GM23248 (cell line): ENCODE measurements at regions not wholly inside any gene's neighbourhood (a gene's known extent, or its start where the extent isn't known, plus 50 kb on each side); places are given as distances from the start of the nearest gene placed in this dataset.

Experiments used
- DNase-seq: peaks from one replicate; pipeline ENCODE4 v3.0.0-alpha.2; 2015
- H2AFZ ChIP-seq: fragments of 200-600 bp; sonication (generic); 2 replicates; pipeline ENCODE4 v1.6.1; 2016; ENCODE audit warnings: antibody characterized with exemption
- H3F3A ChIP-seq: fragments of 200-600 bp; sonication (generic); 2 replicates; pipeline ENCODE4 v1.6.1; 2016; ENCODE audit warnings: mild to moderate bottlenecking, antibody characterized with exemption, mixed run types; ENCODE audit not compliant: insufficient read depth
- H3K27ac ChIP-seq: fragments of 200-600 bp; sonication (generic); 2 replicates; pipeline ENCODE4 v1.5.1; 2016; ENCODE audit warnings: mild to moderate bottlenecking
- H3K27me3 ChIP-seq: fragments of 200-600 bp; sonication (generic); replicated peaks from 2 replicates; pipeline ENCODE4 v1.6.1; 2016; ENCODE audit warnings: mild to moderate bottlenecking; ENCODE audit not compliant: insufficient read depth
- H3K36me3 ChIP-seq: fragments of 200-600 bp; sonication (generic); 2 replicates; pipeline ENCODE4 v1.6.1; 2016; ENCODE audit warnings: low read depth, mild to moderate bottlenecking
- H3K4me1 ChIP-seq: fragments of 200-600 bp; sonication (generic); 2 replicates; pipeline ENCODE4 v1.6.1; 2016; ENCODE audit warnings: mild to moderate bottlenecking; ENCODE audit not compliant: insufficient read depth
- H3K4me2 ChIP-seq: fragments of 200-600 bp; sonication (generic); one replicate; pipeline ENCODE4 v1.6.1; 2016; ENCODE audit warnings: mild to moderate bottlenecking; ENCODE audit not compliant: unreplicated experiment
- H3K4me3 ChIP-seq: fragments of 200-600 bp; sonication (generic); 2 replicates; pipeline ENCODE4 v1.5.1; 2016; ENCODE audit warnings: mild to moderate bottlenecking
- H3K79me2 ChIP-seq: fragments of 200-600 bp; sonication (generic); 2 replicates; pipeline ENCODE4 v1.6.1; 2016; ENCODE audit warnings: mild to moderate bottlenecking; ENCODE audit not compliant: insufficient read depth
- H3K9ac ChIP-seq: fragments of 200-600 bp; sonication (generic); 2 replicates; pipeline ENCODE4 v1.6.1; 2016; ENCODE audit warnings: mild to moderate bottlenecking
- H3K9me2 ChIP-seq: fragments of 200-600 bp; sonication (generic); 2 replicates; pipeline ENCODE4 v1.6.1; 2016; ENCODE audit warnings: mixed run types, mild to moderate bottlenecking, moderate library complexity; ENCODE audit not compliant: insufficient read depth
- H3K9me3 ChIP-seq: fragments of 200-600 bp; sonication (generic); one replicate; pipeline ENCODE4 v1.6.1; 2017; ENCODE audit warnings: low read depth
- H4K20me1 ChIP-seq: fragments of 200-600 bp; sonication (generic); 2 replicates; pipeline ENCODE4 v1.6.0; 2016; ENCODE audit not compliant: insufficient read depth
- EZH2 ChIP-seq: fragments of 200-600 bp; sonication (generic); IDR thresholded peaks from 2 replicates; pipeline ENCODE4 v1.6.1; 2018; ENCODE audit warnings: antibody characterized with exemption, mild to moderate bottlenecking; ENCODE audit not compliant: insufficient read depth, poor library complexity, severe bottlenecking
- EZH2phosphoT487 ChIP-seq: fragments of 200-600 bp; sonication (generic); IDR thresholded peaks from 2 replicates; pipeline ENCODE4 v1.6.1; 2018; ENCODE audit warnings: antibody characterized with exemption, moderate library complexity, mild to moderate bottlenecking, low read depth; ENCODE audit not compliant: insufficient read depth
- WGBS, 2 experiments: methylation state at CpG; one replicate each; pipeline ENCODE4 v1.1.6; 2015 to 2017; ENCODE audit warnings: low lambda C conversion rate in 2 of 2, low coverage in 1 of 2; ENCODE audit errors: missing lambda C conversion rate in 2 of 2; 5-methylcytosine and 5-hydroxymethylcytosine counted together
- in situ Hi-C: fragments of 300-500 bp; cut with MboI; formaldehyde crosslinking; loops from 2 replicates; pipeline ENCODE4 v1.15.0; 2020

DNA sequence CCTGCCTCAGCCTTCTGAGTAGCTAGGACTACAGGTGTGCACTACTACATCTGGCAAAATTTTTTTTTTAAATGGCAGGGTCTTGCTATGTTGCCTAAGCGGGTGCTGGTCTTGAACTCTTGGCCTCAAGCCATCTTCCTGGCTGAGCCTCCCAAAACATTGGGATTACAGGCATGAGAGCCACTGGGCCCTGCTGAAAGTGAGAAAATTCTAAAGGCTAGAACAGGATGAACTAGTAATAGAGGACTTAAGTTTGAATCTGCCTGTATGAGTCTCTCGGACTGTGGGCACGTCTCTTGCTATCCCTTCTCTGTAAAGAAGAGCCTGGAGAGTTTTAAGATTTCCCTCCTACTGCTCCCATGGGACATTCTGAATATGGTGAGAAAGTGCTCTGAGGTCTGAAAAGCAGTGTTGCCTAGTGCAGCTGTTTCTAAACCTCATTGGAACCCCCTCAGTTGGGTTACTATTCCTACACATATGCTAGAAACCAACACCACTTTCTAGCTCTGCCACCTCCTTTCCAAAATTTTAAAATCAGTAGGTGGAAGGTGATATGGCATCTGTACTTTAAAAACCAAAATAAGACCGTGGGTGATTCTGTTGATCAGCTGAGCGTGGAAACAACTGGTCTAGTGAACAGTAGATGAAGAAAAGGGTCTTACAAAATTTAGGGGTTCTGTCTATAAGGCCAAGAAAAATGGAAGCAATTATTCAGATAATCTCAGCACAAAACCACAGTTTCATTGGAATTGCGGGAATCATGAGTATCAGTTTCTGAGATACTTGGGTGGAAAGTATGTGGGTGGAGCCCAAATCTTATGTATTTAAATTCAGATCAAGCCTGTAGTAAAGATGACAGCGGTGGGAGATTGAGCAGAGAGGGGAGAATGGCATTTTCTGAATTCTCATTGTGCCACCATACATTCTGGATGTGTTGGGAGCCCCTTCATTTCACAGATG, 259.8 kb upstream of the CXCR4 start:
- DNase-seq: no peak
- Histone ChIP-seq H2AFZ (0 out of 2 replicates have a peak overlapping the region, but pooled peaks have one; percentile 65), H3K4me1 (no peaks in the 10 kb centered on the region; the same call in 1 of the 2 replicates), H3F3A (no peaks in the 10 kb centered on the region), H3K27ac (no peak overlapping the region), H3K4me3 (no peak overlapping the region), H4K20me1 (no peaks in the 10 kb centered on the region), H3K79me2 (no peaks in the 10 kb centered on the region), H3K4me2 (no peak overlapping the region), H3K9me2 (no peaks in the 10 kb centered on the region), H3K9me3 (no peaks in the 10 kb centered on the region), H3K27me3 (no peaks in the 10 kb centered on the region), H3K36me3 (no peaks in the 10 kb centered on the region), H3K9ac (no peak overlapping the region)
- TF ChIP-seq EZH2 (no peak), EZH2phosphoT487 (no peak)
- 65 to 71% methylated on average over 7 of the region's 7 CpGs for WGBS, 2 experiments
- in situ Hi-C loops: no loop called here

DNA sequence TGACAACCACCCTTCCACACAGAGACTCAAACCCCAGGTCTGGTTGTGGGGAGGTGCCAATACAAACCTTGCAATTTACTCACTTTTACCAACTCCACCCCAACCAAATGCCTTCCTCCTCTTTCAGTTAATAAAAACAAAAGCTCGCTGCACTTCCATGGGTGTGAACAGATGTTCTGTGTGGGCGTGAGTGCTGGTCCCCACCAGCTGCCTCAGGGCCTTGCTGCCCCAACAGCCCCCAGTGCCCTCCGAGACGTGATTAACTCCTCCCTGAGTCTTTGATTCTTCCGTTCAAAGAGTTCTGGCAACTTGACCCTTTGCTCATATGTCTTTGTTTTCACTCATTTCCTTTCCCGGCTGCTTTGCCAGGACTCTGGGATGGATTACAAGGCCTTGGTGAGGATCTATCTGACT, 258.9 kb upstream of the CXCR4 start:
- Histone ChIP-seq H3K4me2 (no peak overlapping the region), H3K27ac (no peak overlapping the region), H4K20me1 (no peaks in the 10 kb centered on the region), H3F3A (no peaks in the 10 kb centered on the region), H2AFZ (peak overlapping the region; percentile 65), H3K4me1 (no peaks in the 10 kb centered on the region; the same call in 1 of the 2 replicates), H3K36me3 (no peaks in the 10 kb centered on the region), H3K9ac (no peak overlapping the region), H3K79me2 (no peaks in the 10 kb centered on the region), H3K9me3 (no peaks in the 10 kb centered on the region), H3K4me3 (no peak overlapping the region), H3K27me3 (no peaks in the 10 kb centered on the region), H3K9me2 (no peaks in the 10 kb centered on the region)
- in situ Hi-C loops: no loop called here
- peak; percentile 36 for DNase-seq
- TF ChIP-seq EZH2phosphoT487 (no peak), EZH2 (no peak)
- 1 to 5% methylated on average over 6 of the region's 6 CpGs for WGBS, 2 experiments

DNA sequence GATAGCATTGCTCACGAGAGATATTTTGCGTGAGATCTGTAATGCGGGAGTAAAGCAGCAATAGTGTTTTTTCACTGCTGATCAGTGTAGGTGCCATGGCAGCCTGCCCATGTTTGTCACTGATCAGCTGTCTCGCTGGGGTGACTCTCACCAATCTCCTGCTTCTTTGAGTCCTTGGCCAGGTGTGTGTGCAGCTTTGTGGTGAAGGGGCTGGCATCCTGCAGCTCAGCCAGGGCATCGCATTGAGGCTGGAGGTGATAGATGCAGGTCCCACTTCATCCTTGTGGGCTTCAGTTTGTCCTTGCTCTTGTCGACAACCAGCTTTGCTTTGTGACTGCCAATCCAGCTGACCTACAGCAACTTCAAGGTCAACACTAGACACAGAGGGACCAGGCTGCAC, 258.3 kb upstream of the CXCR4 start:
- in situ Hi-C loops: no loop called here
- H3K4me3 ChIP-seq: no peak overlapping the region
- no peak overlapping the region for H3K27ac ChIP-seq
- no peaks in the 10 kb centered on the region for H3K9me2 ChIP-seq
- H3K9ac ChIP-seq: no peak overlapping the region
- no peak for DNase-seq
- no peaks in the 10 kb centered on the region for H3F3A ChIP-seq
- H3K36me3 ChIP-seq: no peaks in the 10 kb centered on the region
- H3K79me2 ChIP-seq: no peaks in the 10 kb centered on the region
- no peak overlapping the region for H3K4me2 ChIP-seq
- WGBS, 2 experiments: 75 to 79% methylated on average over 6 of the region's 6 CpGs
- H3K27me3 ChIP-seq: no peaks in the 10 kb centered on the region
- no peak overlapping the region for H2AFZ ChIP-seq
- no peak for TF ChIP-seq EZH2
- no peak for TF ChIP-seq EZH2phosphoT487
- no peaks in the 10 kb centered on the region for H3K9me3 ChIP-seq
- no peaks in the 10 kb centered on the region; the same call in 1 of the 2 replicates for H3K4me1 ChIP-seq
- no peaks in the 10 kb centered on the region for H4K20me1 ChIP-seq

DNA sequence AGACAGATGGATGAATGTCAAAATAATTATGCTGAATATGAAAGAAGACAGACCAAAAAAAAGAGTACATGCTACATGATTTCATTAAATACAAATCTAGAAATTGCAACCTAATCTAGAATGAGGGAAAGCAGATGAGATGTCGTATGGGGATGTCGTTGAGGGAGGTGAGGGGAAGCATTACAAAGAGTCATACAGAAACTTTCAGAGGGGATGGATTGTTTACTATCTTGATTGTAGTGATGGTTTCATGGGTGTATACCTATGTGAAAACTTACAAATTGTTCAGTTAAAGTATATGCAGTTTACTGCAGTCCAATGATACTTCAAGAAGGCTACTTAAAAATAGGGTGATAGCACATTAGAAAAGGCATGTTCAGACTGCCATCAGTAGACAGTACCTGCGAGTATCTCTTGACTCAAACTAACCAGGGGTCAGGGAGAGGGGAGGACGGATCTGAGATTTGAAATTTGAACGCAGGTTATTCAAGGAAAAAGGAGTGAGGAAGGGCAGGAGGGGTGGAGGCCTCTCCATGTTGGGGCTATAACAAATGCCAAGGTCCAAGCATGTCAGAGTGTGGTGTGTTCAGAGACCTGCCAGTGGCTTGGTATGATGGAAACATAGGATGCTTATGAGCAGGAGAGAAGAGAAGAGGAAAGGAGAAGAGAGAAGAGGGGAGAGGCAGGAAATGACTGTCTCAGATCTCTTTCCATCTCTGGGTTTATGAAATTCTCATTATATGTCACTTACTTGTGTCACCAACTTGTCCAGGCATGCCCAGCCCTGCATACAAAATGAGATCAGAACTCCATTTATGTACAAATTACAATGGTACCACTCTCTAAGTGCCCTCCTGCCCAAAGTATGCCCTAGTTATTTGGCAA, 257.3 kb upstream of the CXCR4 start:
- H3K4me3 ChIP-seq: no peak overlapping the region
- H3F3A ChIP-seq: no peaks in the 10 kb centered on the region
- H3K36me3 ChIP-seq: no peaks in the 10 kb centered on the region
- H3K9me3 ChIP-seq: no peaks in the 10 kb centered on the region
- H3K4me1 ChIP-seq: no peaks in the 10 kb centered on the region; the same call in 1 of the 2 replicates
- no peaks in the 10 kb centered on the region for H3K9me2 ChIP-seq
- H3K79me2 ChIP-seq: no peaks in the 10 kb centered on the region
- H2AFZ ChIP-seq: peak overlapping the region; percentile 51; the same call in 1 of the 2 replicates
- H3K9ac ChIP-seq: no peak overlapping the region
- WGBS, 2 experiments: 63 to 72% methylated on average over 5 of the region's 5 CpGs
- no peaks in the 10 kb centered on the region for H4K20me1 ChIP-seq
- no peak for DNase-seq
- H3K27ac ChIP-seq: no peak overlapping the region
- TF ChIP-seq EZH2: no peak
- TF ChIP-seq EZH2phosphoT487: no peak
- no peaks in the 10 kb centered on the region for H3K27me3 ChIP-seq
- in situ Hi-C loops: no loop called here
- H3K4me2 ChIP-seq: no peak overlapping the region
